ENCODE measurements at regions not wholly inside any gene's neighbourhood (a gene's known extent, or its start where the extent isn't known, plus 50 kb on each side); places are given as distances from the start of the nearest gene placed in this dataset.
A peak's percentile ranks its signal among the peaks of the same experiment; 100 is the strongest.
"Not testable (repeated sequence)": the region's sequence is repeated elsewhere in the genome, so short reads cannot be mapped to it uniquely, and the experiment has no call there.

- DNase-seq: no peak
Measured at GRCh38 chr1:60797351-60797750, 285.0 kb upstream of the NFIA start.

GRCh38 chr1:60791226-60791625 is 291.1 kb upstream of the NFIA start:
- no peak for DNase-seq

GRCh38 chr1:60773099-60773498 is 309.3 kb upstream of the NFIA start:
- not testable (repeated sequence) for DNase-seq

GRCh38 chr1:60769082-60769481 is 313.3 kb upstream of the NFIA start:
- DNase-seq: no peak

- peak; percentile 3 for DNase-seq
Measured at GRCh38 chr1:60765204-60765603, 317.2 kb upstream of the NFIA start.

- DNase-seq: no peak
Measured at GRCh38 chr1:60764489-60764888, 317.9 kb upstream of the NFIA start.

- no peak for DNase-seq
Measured at GRCh38 chr1:60763741-60764140, 318.6 kb upstream of the NFIA start.

GRCh38 chr1:60762911-60763310 is 319.4 kb upstream of the NFIA start:
- no peak for DNase-seq

GRCh38 chr1:60762176-60762575 is 320.2 kb upstream of the NFIA start:
- no peak for DNase-seq

GRCh38 chr1:60759291-60759690 is 323.1 kb upstream of the NFIA start:
- DNase-seq: no peak

- DNase-seq: no peak
Measured at GRCh38 chr1:60757485-60757884, 324.9 kb upstream of the NFIA start.

GRCh38 chr1:60753036-60753900 is 329.1 kb upstream of the NFIA start:
- DNase-seq: no peak

GRCh38 chr1:60751306-60751705 is 331.1 kb upstream of the NFIA start:
- no peak for DNase-seq

GRCh38 chr1:60747353-60747752 is 335.0 kb upstream of the NFIA start:
- no peak for DNase-seq

- DNase-seq: no peak
Measured at GRCh38 chr1:60746278-60746791, 336.0 kb upstream of the NFIA start.

- no peak for DNase-seq
Measured at GRCh38 chr1:60745484-60745883, 336.9 kb upstream of the NFIA start.

GRCh38 chr1:60742339-60742738 is 340.0 kb upstream of the NFIA start:
- DNase-seq: no peak

- DNase-seq: no peak
Measured at GRCh38 chr1:60740154-60740553, 342.2 kb upstream of the NFIA start.

GRCh38 chr1:60739729-60740128 is 342.6 kb upstream of the NFIA start:
- no peak for DNase-seq

GRCh38 chr1:60732977-60733401 is 349.4 kb upstream of the NFIA start:
- DNase-seq: no peak

- no peak for DNase-seq
Measured at GRCh38 chr1:60731321-60731720, 351.0 kb upstream of the NFIA start.

- no peak for DNase-seq
Measured at GRCh38 chr1:60727552-60727951, 354.8 kb upstream of the NFIA start.

- no peak for DNase-seq
Measured at GRCh38 chr1:60716472-60716871, 365.9 kb upstream of the NFIA start.

- DNase-seq: no peak
Measured at GRCh38 chr1:60715970-60716369, 366.4 kb upstream of the NFIA start.

- no peak for DNase-seq
Measured at GRCh38 chr1:60709426-60709825, 372.9 kb upstream of the NFIA start.
